GM11168 (cell line): ENCODE measurements at regions not wholly inside any gene's neighbourhood (a gene's known extent, or its start where the extent isn't known, plus 50 kb on each side); places are given as distances from the start of the nearest gene placed in this dataset.

Experiments
- in situ Hi-C: fragments of 300-500 bp; cut with MboI; formaldehyde crosslinking; loops from one replicate; pipeline ENCODE4 v1.12.0; 2022; ENCODE audit warnings: low sequenced_read_pairs; ENCODE audit not compliant: unreplicated experiment

GRCh38 chr7:80082213-80082612, 52.4 kb upstream of the GNAI1 start:
- in situ Hi-C loops, result no loop called here

GRCh38 chr7:80078886-80079285, 55.7 kb upstream of the GNAI1 start:
- in situ Hi-C loops, result no loop called here

GRCh38 chr7:80078159-80078731, 56.4 kb upstream of the GNAI1 start:
- in situ Hi-C loops, result no loop called here

- in situ Hi-C loops, result loop anchor here (25.0 kb wide), 1 partner anchor 592 kb away; no protein-coding TSS in a partner anchor
Observed at GRCh38 chr7:80070391-80070790, 64.2 kb upstream of the GNAI1 start.

GRCh38 chr7:80066639-80067038, 68.0 kb upstream of the GNAI1 start:
- in situ Hi-C loops, result loop anchor here (25.0 kb wide), 1 partner anchor 596 kb away; no protein-coding TSS in a partner anchor

GRCh38 chr7:80063834-80064233, 70.8 kb upstream of the GNAI1 start:
- in situ Hi-C loops, result loop anchor here (25.0 kb wide), 1 partner anchor 598 kb away; no protein-coding TSS in a partner anchor

GRCh38 chr7:80060218-80060806, 74.3 kb upstream of the GNAI1 start:
- in situ Hi-C loops, result loop anchor here (25.0 kb wide), 1 partner anchor 602 kb away; no protein-coding TSS in a partner anchor

- in situ Hi-C loops, result loop anchor here (25.0 kb wide), 1 partner anchor 605 kb away; no protein-coding TSS in a partner anchor
Observed at GRCh38 chr7:80057488-80057887, 77.1 kb upstream of the GNAI1 start.

GRCh38 chr7:80054356-80054755, 80.3 kb upstream of the GNAI1 start:
- in situ Hi-C loops, result loop anchor here (25.0 kb wide), 1 partner anchor 608 kb away; no protein-coding TSS in a partner anchor

GRCh38 chr7:80053124-80053523, 81.5 kb upstream of the GNAI1 start:
- in situ Hi-C loops, result loop anchor here (25.0 kb wide), 1 partner anchor 609 kb away; no protein-coding TSS in a partner anchor

GRCh38 chr7:80047856-80048459, 86.7 kb upstream of the GNAI1 start:
- in situ Hi-C loops, result no loop called here

GRCh38 chr7:80047032-80047431, 87.6 kb upstream of the GNAI1 start:
- in situ Hi-C loops, result no loop called here

GRCh38 chr7:80044796-80045195, 89.8 kb upstream of the GNAI1 start:
- in situ Hi-C loops, result no loop called here

GRCh38 chr7:80040752-80041151, 93.9 kb upstream of the GNAI1 start:
- in situ Hi-C loops, result no loop called here

GRCh38 chr7:80040335-80040734, 94.3 kb upstream of the GNAI1 start:
- in situ Hi-C loops, result no loop called here

- in situ Hi-C loops, result no loop called here
Observed at GRCh38 chr7:80039251-80039884, 95.3 kb upstream of the GNAI1 start.

- in situ Hi-C loops, result no loop called here
Observed at GRCh38 chr7:80037689-80038088, 96.9 kb upstream of the GNAI1 start.

GRCh38 chr7:80036107-80036506, 98.5 kb upstream of the GNAI1 start:
- in situ Hi-C loops, result no loop called here

- in situ Hi-C loops, result no loop called here
Observed at GRCh38 chr7:80028717-80029116, 105.9 kb upstream of the GNAI1 start.

GRCh38 chr7:80027611-80028173, 106.9 kb upstream of the GNAI1 start:
- in situ Hi-C loops, result no loop called here

- in situ Hi-C loops, result no loop called here
Observed at GRCh38 chr7:80026766-80027165, 107.9 kb upstream of the GNAI1 start.
